Suprapubic skin (tissue), 3 donors: ENCODE measurements at regions not wholly inside any gene's neighbourhood (a gene's known extent, or its start where the extent isn't known, plus 50 kb on each side); places are given as distances from the start of the nearest gene placed in this dataset.

Experiments used
- EP300 ChIP-seq: sonication (generic); formaldehyde crosslinking; IDR thresholded peaks from one replicate; pipeline ENCODE4 v1.6.1; 2017; ENCODE audit warnings: antibody characterized with exemption
- TF ChIP-seq, protein P1 (sequence below), 2 donors: fragments of 200-600 bp in 1 of 2; fragments of 450-650 bp in 1 of 2; sonication (generic) in 1 of 2; IDR thresholded peaks; one replicate each; pipeline ENCODE4 v1.5.1; 2016 to 2019; ENCODE audit warnings: antibody characterized with exemption in 2 of 2, mild to moderate bottlenecking in 1 of 2, moderate library complexity in 1 of 2

- TF ChIP-seq, protein P1, sequence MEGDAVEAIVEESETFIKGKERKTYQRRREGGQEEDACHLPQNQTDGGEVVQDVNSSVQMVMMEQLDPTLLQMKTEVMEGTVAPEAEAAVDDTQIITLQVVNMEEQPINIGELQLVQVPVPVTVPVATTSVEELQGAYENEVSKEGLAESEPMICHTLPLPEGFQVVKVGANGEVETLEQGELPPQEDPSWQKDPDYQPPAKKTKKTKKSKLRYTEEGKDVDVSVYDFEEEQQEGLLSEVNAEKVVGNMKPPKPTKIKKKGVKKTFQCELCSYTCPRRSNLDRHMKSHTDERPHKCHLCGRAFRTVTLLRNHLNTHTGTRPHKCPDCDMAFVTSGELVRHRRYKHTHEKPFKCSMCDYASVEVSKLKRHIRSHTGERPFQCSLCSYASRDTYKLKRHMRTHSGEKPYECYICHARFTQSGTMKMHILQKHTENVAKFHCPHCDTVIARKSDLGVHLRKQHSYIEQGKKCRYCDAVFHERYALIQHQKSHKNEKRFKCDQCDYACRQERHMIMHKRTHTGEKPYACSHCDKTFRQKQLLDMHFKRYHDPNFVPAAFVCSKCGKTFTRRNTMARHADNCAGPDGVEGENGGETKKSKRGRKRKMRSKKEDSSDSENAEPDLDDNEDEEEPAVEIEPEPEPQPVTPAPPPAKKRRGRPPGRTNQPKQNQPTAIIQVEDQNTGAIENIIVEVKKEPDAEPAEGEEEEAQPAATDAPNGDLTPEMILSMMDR (IDR thresholded peaks at IDR 0.05), result no peak
- TF ChIP-seq EP300, result no peak
These were observed 103.9 kb upstream of the HS6ST1 start for GRCh38 chr2:128422571-128422970.
